ENCODE measurements at regions not wholly inside any gene's neighbourhood (a gene's known extent, or its start where the extent isn't known, plus 50 kb on each side); places are given as distances from the start of the nearest gene placed in this dataset.

- DNase-seq (ENCODE audit: low spot score) = no peak
Observed at GRCh38 chr10:44243851-44244510, 140.9 kb downstream of the CXCL12 start.

- DNase-seq (ENCODE audit: low spot score) = no peak
Observed at GRCh38 chr10:44242826-44243225, 142.1 kb downstream of the CXCL12 start.

DNA sequence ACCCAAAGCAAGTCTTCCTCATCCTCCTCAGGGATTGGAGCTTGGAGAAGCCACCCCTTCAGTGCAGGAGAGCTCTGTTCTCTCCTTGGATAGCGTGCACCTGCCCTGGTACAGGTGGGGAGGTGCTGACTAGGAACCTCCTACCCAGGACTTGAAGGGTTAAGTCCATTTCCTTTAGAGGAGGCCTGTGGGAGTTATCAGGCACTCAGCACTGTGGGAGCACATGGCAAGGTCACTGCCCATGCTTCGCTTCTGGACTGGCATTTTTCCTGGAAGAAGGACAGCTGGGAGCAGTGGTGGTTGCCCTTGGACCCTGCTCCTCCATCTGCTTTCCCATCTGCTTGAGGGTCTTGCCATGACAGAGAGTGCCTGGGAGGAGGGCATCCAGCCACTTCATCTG, 142.8 kb downstream of the CXCL12 start:
- DNase-seq (ENCODE audit: low spot score) = no peak

DNA sequence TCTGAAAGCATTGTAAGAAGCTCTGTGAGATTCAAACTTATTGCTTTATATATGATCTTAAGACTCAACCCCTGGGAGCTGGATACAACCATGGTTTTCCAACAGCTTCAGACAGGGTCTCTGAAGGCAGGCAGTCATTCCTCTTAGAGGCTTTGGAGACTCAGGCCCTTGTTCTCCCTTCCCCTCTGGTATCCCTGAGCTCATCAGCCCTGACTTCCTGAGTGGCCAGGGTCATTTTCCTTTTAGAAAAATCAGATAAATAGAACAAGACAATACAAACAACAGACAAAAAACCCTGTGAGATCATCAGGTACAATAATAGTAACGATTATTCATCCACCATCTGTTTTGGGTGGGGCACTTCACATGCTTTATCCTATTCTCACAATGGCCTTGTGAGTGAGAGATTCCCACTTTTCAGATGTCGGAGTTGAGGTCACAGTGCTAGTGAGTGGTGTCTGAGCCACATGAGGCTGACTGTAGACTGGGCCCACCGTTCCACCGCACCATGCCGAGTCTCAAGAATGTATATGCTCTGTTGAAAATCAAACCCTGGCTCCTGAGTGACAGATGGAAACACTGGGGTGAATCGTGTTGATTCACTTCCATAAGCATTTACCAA, 144.2 kb downstream of the CXCL12 start:
- DNase-seq (ENCODE audit: low spot score) = no peak

GRCh38 chr10:44238212-44238611, 146.7 kb downstream of the CXCL12 start:
- no peak for DNase-seq (ENCODE audit: low spot score)

DNA sequence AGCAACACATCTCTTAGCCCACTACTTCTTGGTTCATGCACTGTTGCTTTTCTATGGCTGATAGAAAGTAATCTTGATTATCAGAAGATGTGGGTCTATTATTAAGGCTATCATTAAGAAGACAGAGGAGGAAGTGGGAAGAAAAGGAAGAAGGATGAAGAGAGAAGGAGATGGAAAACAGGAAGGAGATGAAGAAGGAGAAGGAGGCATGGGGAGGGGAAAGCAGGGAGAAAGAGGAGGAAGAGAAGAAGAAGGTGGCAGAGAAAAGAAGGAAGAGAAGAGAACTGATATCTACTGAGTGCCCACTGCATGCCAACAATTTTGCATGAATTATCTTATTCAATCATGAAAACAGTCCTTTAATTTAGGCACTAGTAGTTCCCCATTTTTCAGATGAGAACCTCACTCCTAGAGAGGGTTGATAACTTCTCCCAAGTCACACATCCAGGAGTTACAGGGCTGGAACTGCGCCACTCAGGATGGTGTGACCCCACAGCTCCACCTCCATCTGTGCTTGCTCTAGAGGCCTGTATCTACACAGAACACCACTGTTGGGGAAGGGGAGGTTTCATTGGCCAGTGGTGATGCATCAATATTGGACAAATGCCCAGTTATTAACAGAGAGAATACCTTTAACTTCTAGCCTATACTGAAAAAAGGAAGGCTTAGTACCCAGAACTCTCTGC, 147.4 kb downstream of the CXCL12 start:
- no peak for DNase-seq (ENCODE audit: low spot score)

DNA sequence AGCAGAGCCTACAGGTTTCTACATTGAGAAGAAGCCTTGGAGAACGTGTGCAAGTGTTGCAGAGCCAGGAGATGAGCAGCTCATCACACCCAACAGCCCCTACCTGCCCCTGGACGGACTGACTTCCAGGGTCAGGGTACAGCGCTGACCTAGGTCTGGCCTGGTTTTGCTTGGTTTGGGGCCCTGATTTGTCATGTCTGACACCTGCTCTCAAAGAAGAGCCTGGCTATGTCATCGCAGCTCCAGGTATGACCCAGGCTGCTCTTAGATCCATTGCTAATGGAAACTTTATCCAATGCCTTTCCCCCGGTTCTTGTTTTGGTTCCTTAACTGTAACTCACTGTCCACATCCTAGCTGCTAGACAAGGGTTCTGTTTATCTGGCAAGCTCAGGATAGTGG, 149.5 kb downstream of the CXCL12 start:
- no peak for DNase-seq (ENCODE audit: low spot score)

GRCh38 chr10:44234483-44234875, 150.4 kb downstream of the CXCL12 start:
- DNase-seq (ENCODE audit: low spot score) = no peak

- no peak for DNase-seq (ENCODE audit: low spot score)
Observed at GRCh38 chr10:44233561-44234482, 151.1 kb downstream of the CXCL12 start.

DNA sequence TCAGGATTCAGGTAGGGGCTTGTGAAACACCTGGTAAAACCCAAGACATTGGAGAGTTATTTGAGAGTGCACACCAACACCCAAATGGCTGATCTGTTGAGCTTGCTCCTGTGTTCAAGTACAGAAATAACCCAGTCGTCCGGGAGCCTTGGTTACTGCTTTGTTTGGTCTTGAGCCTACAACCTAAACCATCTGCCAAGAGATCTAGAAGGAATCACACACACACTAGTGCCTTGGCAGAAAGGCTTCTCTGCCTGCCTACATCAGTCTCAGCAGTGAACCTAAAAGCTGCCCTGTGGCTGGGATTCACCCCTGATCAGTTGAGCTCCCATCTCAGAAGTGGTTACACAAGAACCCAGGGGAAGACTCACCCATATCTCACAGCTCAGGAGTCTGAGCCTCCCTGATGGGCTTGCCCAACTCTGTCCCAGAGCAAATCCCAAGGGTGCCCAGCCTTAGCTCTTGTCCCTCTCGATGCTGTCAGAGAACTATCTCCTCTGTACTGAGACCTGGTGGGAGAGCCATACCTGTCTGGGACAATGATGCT, 167.6 kb downstream of the CXCL12 start:
- DNase-seq (ENCODE audit: low spot score) = no peak

- DNase-seq (ENCODE audit: low spot score) = no peak
Observed at GRCh38 chr10:44216073-44216472, 168.8 kb downstream of the CXCL12 start.

DNA sequence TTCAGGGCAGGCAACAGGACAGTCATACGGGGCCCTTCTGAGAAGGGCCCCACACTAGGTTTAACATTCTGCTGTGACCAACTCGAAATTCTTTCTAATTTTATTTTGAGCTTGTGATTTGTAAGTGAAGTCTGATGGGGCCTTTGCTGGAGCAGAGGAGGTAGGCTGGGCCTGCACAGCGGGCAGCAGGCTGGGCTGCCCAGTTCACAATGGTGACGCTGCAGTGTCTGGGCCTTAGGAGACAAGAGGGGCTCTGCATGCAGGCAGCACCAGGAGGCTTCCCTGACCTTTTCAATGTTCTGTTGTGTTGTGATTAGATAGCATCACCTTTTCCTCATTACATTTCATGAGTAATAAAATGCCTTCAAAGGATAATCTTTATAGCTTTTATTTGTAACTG, 175.1 kb downstream of the CXCL12 start:
- no peak for DNase-seq (ENCODE audit: low spot score)

- DNase-seq (ENCODE audit: low spot score) = no peak
Observed at GRCh38 chr10:44207160-44207559, 177.7 kb downstream of the CXCL12 start.

DNA sequence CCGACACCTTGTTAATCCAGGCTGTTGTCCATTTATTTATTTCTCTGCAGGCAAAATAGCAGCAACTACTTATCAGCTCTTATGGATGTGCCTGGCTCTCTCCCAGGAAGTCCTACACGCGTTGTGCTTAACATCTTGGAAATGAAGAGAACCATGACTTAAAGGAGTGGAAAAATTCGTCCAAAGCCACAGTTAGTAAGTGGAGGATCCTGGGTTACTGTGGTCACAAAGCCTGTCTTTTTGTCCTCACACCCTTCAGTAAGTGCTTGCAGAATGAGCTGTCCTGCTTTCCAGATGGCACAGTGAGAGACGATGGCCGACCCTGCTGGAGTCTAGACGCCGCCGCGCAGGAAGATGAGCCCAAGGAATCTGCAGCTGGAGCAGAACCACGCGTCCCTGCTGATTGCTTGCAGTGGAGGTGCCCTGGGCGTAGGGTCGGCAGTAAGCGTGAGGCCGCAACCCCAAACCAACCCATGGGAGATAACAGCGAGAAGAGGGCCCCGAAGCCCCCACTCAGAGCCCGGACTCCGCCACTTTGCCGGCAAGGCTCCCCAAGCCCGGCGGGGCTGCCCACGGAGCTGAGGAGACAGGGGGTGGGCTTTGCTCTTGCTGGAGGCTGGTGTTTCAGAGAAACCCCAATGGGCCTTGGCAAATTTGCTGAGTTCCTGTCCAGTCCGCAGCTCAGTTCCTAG, 178.6 kb downstream of the CXCL12 start:
- DNase-seq (ENCODE audit: low spot score) = no peak

DNA sequence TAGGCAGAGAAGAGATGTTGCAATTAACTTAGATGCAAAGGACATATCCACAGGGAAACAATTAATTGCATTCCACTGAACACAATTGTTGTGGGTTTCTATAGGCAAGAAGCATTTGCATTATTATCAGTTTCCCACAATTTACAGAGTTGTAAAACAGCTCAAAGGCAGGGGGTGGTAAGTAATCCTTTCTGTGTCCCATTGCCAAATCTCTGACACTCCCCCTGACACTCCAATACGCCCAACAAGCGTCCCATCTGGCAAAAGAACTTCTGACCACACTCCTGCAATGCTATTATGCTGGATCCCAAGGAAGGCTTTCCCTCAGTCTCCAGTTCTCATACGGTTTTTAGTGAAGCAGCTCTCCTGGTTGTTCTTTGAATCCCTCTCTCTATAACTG, 179.8 kb downstream of the CXCL12 start:
- no peak for DNase-seq (ENCODE audit: low spot score)

DNA sequence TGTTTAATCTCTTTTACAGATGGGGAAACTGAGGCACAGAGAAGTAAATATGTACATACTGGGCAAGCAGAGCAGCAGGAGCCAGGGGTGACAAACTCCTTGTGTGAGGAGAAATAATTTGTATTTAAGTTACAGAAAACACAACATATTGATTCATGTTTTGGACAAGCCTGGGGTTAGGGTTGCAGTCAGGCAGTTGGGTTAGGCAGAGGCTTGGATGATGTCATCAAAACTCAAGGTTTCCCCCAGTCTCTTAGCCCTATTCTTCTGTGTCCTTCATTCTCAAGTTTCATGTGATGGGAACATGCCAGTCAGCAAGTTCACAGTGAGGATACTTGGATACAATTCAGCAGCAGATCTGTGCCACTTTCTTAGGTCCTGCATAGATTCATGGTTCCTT, 181.4 kb downstream of the CXCL12 start:
- no peak for DNase-seq (ENCODE audit: low spot score)

- DNase-seq (ENCODE audit: low spot score) = no peak
Observed at GRCh38 chr10:44202952-44203351, 181.9 kb downstream of the CXCL12 start.

DNA sequence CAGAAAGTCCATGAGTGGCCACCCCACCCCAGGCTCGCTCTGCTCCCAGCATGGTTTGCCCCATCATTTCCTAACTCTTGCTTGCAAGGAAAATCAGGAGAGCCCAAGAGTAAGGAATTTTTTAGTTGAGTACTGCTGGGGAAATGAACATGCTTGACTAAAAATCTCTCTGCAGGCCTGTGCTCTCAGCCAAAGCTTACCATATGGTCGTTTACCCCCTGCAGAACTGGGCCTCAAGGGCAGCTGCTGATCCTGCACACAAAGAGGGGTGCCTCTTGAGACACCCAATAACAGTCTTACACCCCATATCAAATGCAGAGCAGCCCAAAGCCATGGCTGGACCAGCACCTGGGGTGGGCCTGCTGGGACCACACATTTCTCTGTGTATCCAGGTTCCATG, 183.2 kb downstream of the CXCL12 start:
- DNase-seq (ENCODE audit: low spot score) = no peak

DNA sequence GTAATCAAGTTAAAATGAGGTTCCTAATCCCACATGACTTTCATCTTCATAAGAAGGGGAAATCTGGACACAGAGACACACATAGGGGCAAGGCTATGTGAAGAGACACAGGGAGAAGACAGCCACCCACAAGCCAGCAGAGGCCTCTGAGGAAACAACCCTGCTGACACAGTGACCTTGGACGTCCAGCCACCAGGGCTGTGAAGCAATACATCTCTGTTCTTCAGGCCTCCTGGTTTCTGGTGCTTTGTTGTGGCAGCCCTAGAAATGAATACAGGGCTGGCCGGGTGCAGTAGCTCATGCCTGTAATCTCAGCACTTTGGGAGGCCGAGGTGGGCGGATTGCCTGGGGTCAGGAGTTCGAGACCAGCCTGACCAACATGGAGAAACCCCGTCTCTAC, 183.9 kb downstream of the CXCL12 start:
- no peak for DNase-seq (ENCODE audit: low spot score)

- no peak for DNase-seq (ENCODE audit: low spot score)
Observed at GRCh38 chr10:44199991-44200655, 184.8 kb downstream of the CXCL12 start.

DNA sequence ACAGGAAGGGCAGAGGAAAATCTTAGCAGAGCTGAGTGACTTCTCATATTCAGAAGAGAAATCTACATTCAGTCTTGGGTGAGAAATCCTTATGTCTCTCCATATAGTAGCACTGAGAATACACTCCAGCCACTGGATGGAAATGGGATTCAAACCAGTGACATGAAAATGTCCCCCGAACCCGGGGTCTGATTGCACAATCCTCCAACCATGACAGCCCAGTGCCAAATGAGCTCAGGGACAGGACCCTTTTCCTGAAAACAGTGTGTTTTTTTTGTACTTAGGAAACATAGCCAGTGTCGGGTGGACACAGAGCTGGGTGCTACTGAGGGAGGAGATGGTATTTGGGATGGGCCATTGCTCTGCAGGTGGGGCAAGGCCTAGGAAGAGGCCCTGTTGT, 185.6 kb downstream of the CXCL12 start:
- no peak for DNase-seq (ENCODE audit: low spot score)
